ENCODE measurements at regions not wholly inside any gene's neighbourhood (a gene's known extent, or its start where the extent isn't known, plus 50 kb on each side); places are given as distances from the start of the nearest gene placed in this dataset.

- TF ChIP-seq CTCF (IDR thresholded peaks at IDR 0.05 in 4 of 5, conservative IDR thresholded peaks at IDR 0.05 in 1 of 5): no peak
- TF ChIP-seq POLR2A (IDR thresholded peaks at IDR 0.05): no peak
Observed at GRCh38 chr9:75636427-75637045, 253.9 kb upstream of the PCSK5 start.
